GM12892 (cell line): ENCODE measurements at regions not wholly inside any gene's neighbourhood (a gene's known extent, or its start where the extent isn't known, plus 50 kb on each side); places are given as distances from the start of the nearest gene placed in this dataset.
A peak's percentile ranks its signal among the peaks of the same experiment; 100 is the strongest.

Experiments used
- DNase-seq: peaks from one replicate; pipeline ENCODE4 v3.0.0; 2011; ENCODE audit not compliant: insufficient read length
- FAIRE-seq: peaks from 2 replicates; lab custom pipeline; 2011; peaks lifted over from hg19 to GRCh38; lab: Jason Lieb, UNC
- POLR2A ChIP-seq: IDR thresholded peaks from 2 replicates; pipeline ENCODE4 v1.6.1; 2011; ENCODE audit warnings: low read depth, low read length, control low read depth
- POLR2AphosphoS5 ChIP-seq: IDR thresholded peaks from 2 replicates; pipeline ENCODE4 v1.6.1; 2011; ENCODE audit warnings: low read depth, low read length, control low read depth
- TAF1 ChIP-seq: IDR thresholded peaks from 2 replicates; pipeline ENCODE4 v1.6.1; 2011; ENCODE audit warnings: low read depth, mild to moderate bottlenecking, control low read depth, low read length, borderline replicate concordance

DNA sequence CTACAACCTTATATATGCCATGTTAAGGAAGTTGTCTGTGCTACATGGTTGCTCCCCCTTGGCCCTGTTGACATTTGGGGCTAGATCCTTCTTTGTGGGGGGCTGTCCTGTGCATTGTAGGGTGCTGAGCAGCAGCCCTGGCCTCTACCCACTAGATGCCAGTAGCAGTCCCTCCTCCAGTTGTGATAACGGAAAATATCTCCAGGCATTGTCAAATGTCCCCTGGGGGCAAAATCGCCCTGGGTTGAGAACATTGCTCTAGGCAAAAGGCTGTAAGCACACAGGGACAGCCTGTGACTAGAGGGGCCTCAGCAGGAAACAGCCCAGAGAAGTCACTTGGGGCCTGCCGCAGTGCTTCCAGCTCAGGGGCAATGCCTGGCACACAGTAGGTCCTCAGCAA, 1100.3 kb downstream of the BCL11B start:
- TF ChIP-seq POLR2A (no peak), POLR2AphosphoS5 (no peak), TAF1 (no peak)
- no peak for DNase-seq
- no peak for FAIRE-seq

DNA sequence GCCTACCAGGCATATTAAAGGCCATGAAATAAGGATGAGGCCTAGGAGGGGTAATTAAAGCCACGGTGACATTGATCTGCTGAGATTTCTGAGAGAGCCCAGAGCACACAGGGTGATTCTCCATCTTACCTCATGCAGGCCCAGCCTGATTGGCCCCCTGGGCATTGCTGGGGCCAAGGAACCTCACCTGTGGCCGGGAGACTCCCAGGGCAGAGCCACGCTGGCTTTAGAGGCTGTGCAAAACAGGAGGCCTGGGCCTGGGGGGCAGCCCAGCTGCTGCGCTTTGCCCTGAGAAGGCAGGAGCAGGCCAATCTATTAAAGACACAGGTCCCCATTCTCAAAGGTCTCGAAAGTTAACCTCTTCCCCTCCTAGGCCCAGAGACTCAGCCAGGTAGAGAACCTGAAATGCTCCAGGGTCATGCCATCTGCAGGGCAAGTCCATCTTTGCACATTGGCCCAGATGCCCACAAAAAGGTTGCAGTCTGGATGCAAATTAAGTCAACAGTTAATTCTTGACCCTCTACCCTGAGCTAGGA, 1099.7 kb downstream of the BCL11B start:
- DNase-seq, result no peak
- TF ChIP-seq POLR2AphosphoS5 (no peak), POLR2A (no peak), TAF1 (no peak)
- no peak for FAIRE-seq

- FAIRE-seq, result no peak
- no peak for DNase-seq
- TF ChIP-seq POLR2A (no peak), TAF1 (no peak), POLR2AphosphoS5 (no peak)
Measured at GRCh38 chr14:98173305-98173704, 1098.7 kb downstream of the BCL11B start.

GRCh38 chr14:98174041-98174440, 1098.0 kb downstream of the BCL11B start:
- TF ChIP-seq POLR2AphosphoS5 (no peak), TAF1 (no peak), POLR2A (no peak)
- FAIRE-seq, result no peak
- DNase-seq, result no peak

DNA sequence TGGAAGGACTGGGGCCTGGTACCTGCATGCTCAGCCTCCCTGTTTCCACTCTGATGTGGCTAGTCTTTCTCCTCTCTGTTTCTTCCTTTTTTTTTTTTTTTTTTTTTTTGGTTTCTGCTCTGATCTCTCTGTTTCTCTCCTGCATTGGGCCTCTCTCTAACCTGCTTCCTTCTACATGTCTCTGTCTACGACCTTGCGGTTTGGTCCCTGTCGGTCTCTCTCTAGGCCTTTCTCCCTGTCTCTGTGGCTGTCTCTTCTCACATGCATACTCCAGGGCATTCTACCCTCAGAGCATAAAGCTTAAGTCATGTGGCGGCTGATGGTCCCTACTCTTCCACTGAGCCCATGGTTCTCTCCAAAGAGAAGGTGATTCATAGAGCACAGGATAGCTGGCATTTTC, 1096.6 kb downstream of the BCL11B start:
- FAIRE-seq (no peak), DNase-seq (no peak)
- TF ChIP-seq POLR2AphosphoS5 (no peak), POLR2A (no peak), TAF1 (no peak)

DNA sequence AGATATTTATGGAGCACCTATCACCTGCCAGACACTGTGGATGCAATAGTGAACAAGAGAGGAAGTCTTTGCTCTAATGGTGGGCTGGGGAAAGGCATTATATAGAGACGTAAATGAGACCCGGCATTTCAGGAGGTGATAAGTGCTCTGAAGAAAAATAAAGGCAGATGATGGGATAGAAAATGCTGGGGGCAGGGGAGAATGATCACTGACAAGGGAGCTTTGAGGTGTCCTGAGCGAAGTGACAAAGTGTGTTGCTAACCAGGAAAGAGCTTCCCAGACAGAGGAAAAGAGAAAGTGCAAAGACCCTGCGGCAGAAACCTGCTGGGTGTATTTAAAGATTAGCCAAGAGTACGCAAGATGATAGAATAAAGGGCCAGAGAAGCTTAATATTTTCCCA, 1096.1 kb downstream of the BCL11B start:
- FAIRE-seq (no peak), DNase-seq (no peak)
- TF ChIP-seq TAF1 (no peak), POLR2AphosphoS5 (no peak), POLR2A (no peak)

- TF ChIP-seq TAF1 (no peak), POLR2A (no peak), POLR2AphosphoS5 (no peak)
- DNase-seq (no peak), FAIRE-seq (no peak)
Measured at GRCh38 chr14:98176892-98177291, 1095.1 kb downstream of the BCL11B start.

- no peak for TF ChIP-seq POLR2AphosphoS5
- no peak for TF ChIP-seq TAF1
- TF ChIP-seq POLR2A, result no peak
- no peak for FAIRE-seq
- no peak for DNase-seq
Measured at GRCh38 chr14:98177551-98177950, 1094.4 kb downstream of the BCL11B start.

DNA sequence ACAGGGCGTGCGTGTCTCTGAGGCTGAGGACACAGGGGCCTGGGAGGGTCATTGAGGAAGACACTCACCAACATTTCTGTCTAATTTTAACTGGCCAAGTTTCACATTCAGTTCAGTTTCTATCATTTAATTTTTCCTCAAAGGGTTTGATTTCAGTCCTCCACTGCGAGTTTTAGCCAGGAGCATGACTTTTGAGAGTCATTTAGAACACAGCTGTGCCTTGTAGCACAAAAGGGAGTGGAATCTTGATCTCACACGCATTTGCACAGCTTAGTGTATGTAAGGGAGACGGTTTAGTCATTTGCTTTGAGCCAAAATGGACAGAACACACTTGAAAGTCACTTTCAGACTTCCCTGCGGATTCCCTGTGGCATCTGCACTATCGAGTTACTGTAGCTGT, 1090.8 kb downstream of the BCL11B start:
- no peak for FAIRE-seq
- no peak for TF ChIP-seq TAF1
- TF ChIP-seq POLR2A, result no peak
- no peak for TF ChIP-seq POLR2AphosphoS5
- no peak for DNase-seq

GRCh38 chr14:98181768-98182167, 1090.2 kb downstream of the BCL11B start:
- no peak for DNase-seq
- no peak for FAIRE-seq
- TF ChIP-seq POLR2AphosphoS5, result no peak
- no peak for TF ChIP-seq TAF1
- no peak for TF ChIP-seq POLR2A

DNA sequence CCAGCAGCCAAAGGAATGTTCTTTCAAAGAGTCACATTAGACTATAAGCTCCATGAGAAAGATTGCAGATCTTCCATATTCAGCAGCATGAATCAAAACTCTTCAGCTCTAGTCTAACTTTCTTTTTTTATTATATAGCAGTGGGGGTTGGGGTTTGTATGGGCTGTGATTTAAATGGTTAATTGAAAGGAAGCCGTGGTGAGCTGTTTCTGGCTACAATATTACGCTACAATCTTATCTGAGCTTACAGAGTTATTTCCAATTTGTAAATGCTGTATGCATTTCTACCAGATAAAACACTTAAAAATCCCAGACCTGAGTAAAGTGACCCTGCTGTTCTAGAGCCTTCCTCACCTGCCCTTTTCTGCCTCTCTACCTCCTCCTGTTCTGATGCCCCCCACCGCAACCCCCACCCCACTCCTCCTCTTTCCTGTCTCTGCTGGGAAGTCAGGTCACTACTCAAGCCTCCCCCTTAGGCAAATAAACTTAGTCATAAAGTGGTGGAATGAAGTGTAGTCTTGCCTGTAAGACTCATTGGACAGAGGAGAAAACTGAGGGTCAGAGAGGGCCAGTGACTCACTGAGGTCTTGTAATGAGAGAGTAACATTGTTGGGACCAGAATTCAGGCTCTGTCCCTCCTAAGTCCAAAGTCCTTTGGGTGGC, 1089.5 kb downstream of the BCL11B start:
- FAIRE-seq (peak; percentile 51), DNase-seq (no peak)
- TF ChIP-seq POLR2A (no peak), TAF1 (no peak), POLR2AphosphoS5 (no peak)

DNA sequence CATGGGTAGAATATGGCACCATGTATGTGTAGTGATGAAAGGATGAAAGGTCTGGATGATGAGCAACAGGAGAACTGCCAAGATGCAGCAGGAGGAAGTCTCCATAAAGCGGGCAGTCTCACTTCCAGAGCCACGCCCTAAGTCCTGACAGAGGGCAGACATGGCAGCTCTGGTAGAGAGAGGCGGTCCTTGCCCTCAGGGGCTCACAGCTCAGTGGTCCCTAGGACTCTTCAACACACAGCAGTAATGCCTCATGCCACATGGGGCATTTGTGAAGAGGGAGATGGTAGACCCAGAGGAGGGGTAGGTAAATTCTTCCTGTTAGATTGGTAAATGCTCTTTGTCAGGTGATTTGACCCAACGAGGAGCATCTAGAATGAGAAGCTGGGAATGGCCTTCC, 1088.4 kb downstream of the BCL11B start:
- no peak for TF ChIP-seq POLR2A
- TF ChIP-seq POLR2AphosphoS5, result no peak
- TF ChIP-seq TAF1, result no peak
- FAIRE-seq (no peak), DNase-seq (no peak)

GRCh38 chr14:98184457-98184856, 1087.5 kb downstream of the BCL11B start:
- FAIRE-seq (no peak), DNase-seq (no peak)
- no peak for TF ChIP-seq TAF1
- TF ChIP-seq POLR2A, result no peak
- no peak for TF ChIP-seq POLR2AphosphoS5

GRCh38 chr14:98185036-98185435, 1087.0 kb downstream of the BCL11B start:
- no peak for TF ChIP-seq POLR2A
- no peak for TF ChIP-seq POLR2AphosphoS5
- TF ChIP-seq TAF1, result no peak
- DNase-seq (no peak), FAIRE-seq (no peak)
